ENCODE measurements at regions not wholly inside any gene's neighbourhood (a gene's known extent, or its start where the extent isn't known, plus 50 kb on each side); places are given as distances from the start of the nearest gene placed in this dataset.

- no peak overlapping the region for H2BK15ac ChIP-seq (ENCODE audit: low read length)
- H3K23ac ChIP-seq (ENCODE audit: insufficient read length), result no peak overlapping the region
- H3K79me2 ChIP-seq (ENCODE audit: control insufficient read depth in 1 of 2, insufficient read depth in 2 of 2, low read length in 2 of 2), result no peaks in the 10 kb centered on the region
- no peak overlapping the region for H3K4me2 ChIP-seq (ENCODE audit: insufficient read depth in 1 of 2, low read depth in 2 of 2, low read length in 2 of 2)
- H3K36me3 ChIP-seq (ENCODE audit: control insufficient read depth in 2 of 4, insufficient read depth in 4 of 4, low read length in 3 of 4), result no peaks in the 10 kb centered on the region
- no peak for FAIRE-seq
- H3K79me1 ChIP-seq (ENCODE audit: low read depth, low read length), result no peaks in the 10 kb centered on the region
- H3K27ac ChIP-seq (ENCODE audit: low read depth, low read length), result no peak overlapping the region
- no peak for DNase-seq (ENCODE audit: low read depth in 1 of 2, low spot score in 2 of 2)
- no peak overlapping the region for H2BK5ac ChIP-seq (ENCODE audit: low read depth, low read length)
- ChIA-PET CTCF (ENCODE audit: partially characterized antibody) (interaction anchor here (0.8 to 3.1 kb wide), 2 partner anchors 8 to 10 kb away, joined by 4 to 13 read pairs; no protein-coding TSS in a partner anchor), POLR2A (ENCODE audit: partially characterized antibody) (no interaction called here)
- H3K27me3 ChIP-seq (replicated peaks in 1 of 4; ENCODE audit: control insufficient read depth in 3 of 4, extremely low read depth in 1 of 4, insufficient read depth in 3 of 4, low read length in 3 of 4), result no peaks in the 10 kb centered on the region
- no peak overlapping the region for H3K56ac ChIP-seq (replicated peaks; ENCODE audit: insufficient read length, low read depth, low read length)
- WGBS, 2 experiments (ENCODE audit: extremely low coverage in 1 of 2, insufficient coverage in 1 of 2, insufficient read length in 1 of 2, insufficient replicate concordance in 2 of 2, low coverage in 1 of 2, low lambda C conversion rate in 2 of 2, missing lambda C conversion rate in 1 of 2), result 91% methylated on average over 1 of the region's 1 CpG; no CpG with 5 or more reads in 1 of the 2 experiments
- H3K4ac ChIP-seq (replicated peaks; ENCODE audit: insufficient read length, low read depth, low read length), result no peak overlapping the region
- no peak overlapping the region for H3K14ac ChIP-seq (ENCODE audit: insufficient read length)
- no peak overlapping the region for H3K9ac ChIP-seq (replicated peaks in 1 of 4; ENCODE audit: extremely low read depth in 1 of 4, low read depth in 3 of 4, low read length in 3 of 4)
- H2AK5ac ChIP-seq (ENCODE audit: low read depth, low read length), result no peak overlapping the region
- H3K4me3 ChIP-seq (ENCODE audit: extremely low read depth in 1 of 4, insufficient read depth in 2 of 4, low read depth in 3 of 4, low read length in 4 of 4), result no peak overlapping the region
- no peaks in the 10 kb centered on the region for H4K20me1 ChIP-seq (replicated peaks in 1 of 2; ENCODE audit: control insufficient read depth in 1 of 2, insufficient read depth in 2 of 2, low read length in 2 of 2)
- H3K4me1 ChIP-seq (replicated peaks in 1 of 4; ENCODE audit: control insufficient read depth in 3 of 4, insufficient read depth in 4 of 4, low read length in 3 of 4), result peaks cover 0 to 4% (median under 1%) of the 10 kb centered on the region in 4 experiments; a peak in 2 of 7 replicates
- H2AFZ ChIP-seq (ENCODE audit: low read length), result no peak overlapping the region
- no peak overlapping the region for H2BK12ac ChIP-seq (ENCODE audit: low read depth, low read length)
- no peak overlapping the region for H2BK120ac ChIP-seq (replicated peaks; ENCODE audit: low read depth, low read length)
- no peak for TF ChIP-seq EZH2 (IDR thresholded peaks at IDR 0.05; ENCODE audit: low read depth, low read length, severe bottlenecking)
- TF ChIP-seq ZNF274 (IDR thresholded peaks at IDR 0.05; ENCODE audit: borderline replicate concordance, extremely low read depth, low read length), result no peak
- no peak for TF ChIP-seq USF2 (IDR thresholded peaks at IDR 0.05; ENCODE audit: low read length)
- no peak for TF ChIP-seq E2F6 (IDR thresholded peaks at IDR 0.05)
- no peak for TF ChIP-seq GABPA (IDR thresholded peaks at IDR 0.05; ENCODE audit: borderline replicate concordance, insufficient read depth, low read length)
- no peak for TF ChIP-seq SP1 (IDR thresholded peaks at IDR 0.05; ENCODE audit: low read depth, low read length)
- H2BK20ac ChIP-seq (ENCODE audit: low read length), result no peak overlapping the region
- no peak overlapping the region for H4K91ac ChIP-seq (replicated peaks; ENCODE audit: insufficient read length, low read length)
- H3K18ac ChIP-seq (ENCODE audit: extremely low read depth, low read length), result no peak overlapping the region
- H3K9me3 ChIP-seq (ENCODE audit: insufficient read depth in 2 of 2, low read depth in 1 of 2, low read length in 1 of 2), result no peaks in the 10 kb centered on the region
- no peak overlapping the region for H4K8ac ChIP-seq (ENCODE audit: extremely low read depth, insufficient read depth, low read length)
- no peak overlapping the region for H4K5ac ChIP-seq (ENCODE audit: insufficient read length, low read depth, low read length)
- no peaks in the 10 kb centered on the region for H3K23me2 ChIP-seq (ENCODE audit: low read depth, low read length)
These were observed 707.8 kb downstream of the TUSC7 start for GRCh38 chr3:117417411-117417810.
